ENCODE measurements at regions not wholly inside any gene's neighbourhood (a gene's known extent, or its start where the extent isn't known, plus 50 kb on each side); places are given as distances from the start of the nearest gene placed in this dataset.

DNA sequence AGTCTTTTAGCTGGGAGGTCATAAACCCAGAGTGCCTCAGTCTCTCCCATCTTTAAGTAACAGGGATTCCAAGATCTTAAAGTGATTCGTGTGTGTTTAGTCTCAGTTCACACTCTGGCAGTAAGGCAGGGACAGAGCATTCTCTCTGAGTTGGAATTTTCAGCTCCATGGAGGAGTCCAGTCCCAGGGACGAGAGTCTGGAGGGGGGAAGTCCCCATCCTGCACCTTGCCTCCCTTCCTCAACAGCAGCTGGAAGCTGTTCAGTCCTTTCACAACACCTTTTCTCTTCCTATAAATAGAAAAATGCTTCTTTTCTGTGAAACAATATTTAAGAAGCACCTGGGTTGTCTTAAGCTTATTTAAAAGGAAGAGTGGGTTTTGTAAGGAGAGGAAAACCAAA, 82.0 kb downstream of the KLF5 start:
- TF ChIP-seq POLR2A (IDR thresholded peaks at IDR 0.05; ENCODE audit: low read length) = no peak
- TF ChIP-seq GATA1 (IDR thresholded peaks at IDR 0.05; ENCODE audit: low read depth, low read length) = no peak
